Esophagus squamous epithelium (tissue), 5 donors: ENCODE measurements at regions not wholly inside any gene's neighbourhood (a gene's known extent, or its start where the extent isn't known, plus 50 kb on each side); places are given as distances from the start of the nearest gene placed in this dataset.

Experiments
- DNase-seq: peaks from one replicate; lab custom pipeline; 2025; lab: John Stamatoyannopoulos, UW
- H3K27ac ChIP-seq, 4 donors: fragments of 200-600 bp; sonication (generic); one replicate each; pipeline ENCODE4 v1.5.1; 2016 to 2019; ENCODE audit warnings: mild to moderate bottlenecking in 1 of 4
- H3K27me3 ChIP-seq, 4 donors: fragments of 200-600 bp; sonication (generic); 1 replicate in 3 of 4; 2 replicates in 1 of 4; pipeline versions ENCODE4 v1.5.1 to v1.6.0; 2017 to 2021; ENCODE audit warnings: antibody characterized with exemption in 1 of 4
- H3K36me3 ChIP-seq, 3 donors: fragments of 200-600 bp; sonication (generic); one replicate each; pipeline ENCODE4 v1.5.1; 2016 to 2019
- H3K4me1 ChIP-seq, 3 donors: fragments of 200-600 bp; sonication (generic); one replicate each; pipeline ENCODE4 v1.5.1; 2017 to 2019
- H3K4me3 ChIP-seq, 4 donors: fragments of 200-600 bp; sonication (generic); 1 replicate in 3 of 4; 2 replicates in 1 of 4; pipeline ENCODE4 v1.5.1; 2016 to 2019; ENCODE audit warnings: mild to moderate bottlenecking in 2 of 4, moderate library complexity in 1 of 4
- H3K9me3 ChIP-seq, 3 donors: fragments of 200-600 bp; sonication (generic); one replicate each; pipeline ENCODE4 v1.5.1; 2016 to 2019
- POLR2A ChIP-seq, 4 donors: fragments of 450-650 bp; IDR thresholded peaks; one replicate each; pipeline ENCODE4 v1.6.1; 2017; ENCODE audit warnings: antibody characterized with exemption in 4 of 4, mild to moderate bottlenecking in 4 of 4, moderate library complexity in 3 of 4
- WGBS, 2 donors: methylation state at CpG; one replicate each; pipeline ENCODE4 v1.1.5; 2018; 5-methylcytosine and 5-hydroxymethylcytosine counted together
- intact Hi-C: fragments of 100-400 bp; cut with DNase I; formaldehyde crosslinking; loops from one replicate; pipeline ENCODE4 v1.15.0; 2022
- TF ChIP-seq, protein P1 (sequence below), 6 experiments: fragments of 450-650 bp in 4 of 6; fragments of 200-600 bp in 2 of 6; sonication (generic) in 2 of 6; IDR thresholded peaks; one replicate each; pipeline ENCODE4 v1.5.1; 2016 to 2019; ENCODE audit warnings: antibody characterized with exemption in 6 of 6, mild to moderate bottlenecking in 4 of 6, moderate library complexity in 4 of 6
- donor health status: DM: yes; HTN: yes; CAD: no.

GRCh38 chr4:32789026-32789608 lies 2068.9 kb downstream of the PCDH7 start:
- Histone ChIP-seq H3K27ac (no peak overlapping the region), H3K36me3 (no peaks in the 10 kb centered on the region), H3K4me1 (peaks cover 0 to 9% (median 0%) of the 10 kb centered on the region in 3 donors), H3K27me3 (no peaks in the 10 kb centered on the region), H3K9me3 (no peaks in the 10 kb centered on the region), H3K4me3 (no peak overlapping the region)
- TF ChIP-seq, protein P1, sequence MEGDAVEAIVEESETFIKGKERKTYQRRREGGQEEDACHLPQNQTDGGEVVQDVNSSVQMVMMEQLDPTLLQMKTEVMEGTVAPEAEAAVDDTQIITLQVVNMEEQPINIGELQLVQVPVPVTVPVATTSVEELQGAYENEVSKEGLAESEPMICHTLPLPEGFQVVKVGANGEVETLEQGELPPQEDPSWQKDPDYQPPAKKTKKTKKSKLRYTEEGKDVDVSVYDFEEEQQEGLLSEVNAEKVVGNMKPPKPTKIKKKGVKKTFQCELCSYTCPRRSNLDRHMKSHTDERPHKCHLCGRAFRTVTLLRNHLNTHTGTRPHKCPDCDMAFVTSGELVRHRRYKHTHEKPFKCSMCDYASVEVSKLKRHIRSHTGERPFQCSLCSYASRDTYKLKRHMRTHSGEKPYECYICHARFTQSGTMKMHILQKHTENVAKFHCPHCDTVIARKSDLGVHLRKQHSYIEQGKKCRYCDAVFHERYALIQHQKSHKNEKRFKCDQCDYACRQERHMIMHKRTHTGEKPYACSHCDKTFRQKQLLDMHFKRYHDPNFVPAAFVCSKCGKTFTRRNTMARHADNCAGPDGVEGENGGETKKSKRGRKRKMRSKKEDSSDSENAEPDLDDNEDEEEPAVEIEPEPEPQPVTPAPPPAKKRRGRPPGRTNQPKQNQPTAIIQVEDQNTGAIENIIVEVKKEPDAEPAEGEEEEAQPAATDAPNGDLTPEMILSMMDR (IDR thresholded peaks at IDR 0.05): no peak
- TF ChIP-seq POLR2A (IDR thresholded peaks at IDR 0.05): no peak
- intact Hi-C loops: no loop called here
- DNase-seq: no peak

DNA sequence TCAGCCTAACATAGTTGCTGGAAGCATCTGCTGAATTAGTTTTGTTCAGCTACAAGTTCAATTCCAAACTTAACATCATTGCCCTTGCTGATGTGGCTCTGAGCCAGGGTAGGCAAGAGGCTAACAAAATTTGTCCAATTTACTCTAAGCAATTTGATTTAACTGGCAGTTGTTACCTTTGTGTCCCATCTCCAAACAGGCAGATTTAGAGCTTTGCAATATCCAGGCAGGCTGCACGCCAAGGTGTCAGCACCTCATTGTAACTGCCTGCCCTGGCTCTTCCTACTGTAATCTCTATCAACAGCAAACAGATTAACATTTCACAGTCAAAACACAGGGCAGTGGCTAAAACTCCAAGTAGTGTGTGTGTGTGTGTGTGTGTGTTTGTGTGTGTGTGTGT lies 2070.6 kb downstream of the PCDH7 start:
- 80 to 83% methylated on average over 1 of the region's 1 CpG for WGBS, 2 donors
- Histone ChIP-seq H3K4me3 (no peak overlapping the region), H3K4me1 (peaks cover 0 to 9% (median 0%) of the 10 kb centered on the region in 3 donors), H3K27me3 (no peaks in the 10 kb centered on the region), H3K36me3 (no peaks in the 10 kb centered on the region), H3K27ac (no peak overlapping the region), H3K9me3 (no peaks in the 10 kb centered on the region)
- DNase-seq: no peak
- intact Hi-C loops: no loop called here
- TF ChIP-seq POLR2A (IDR thresholded peaks at IDR 0.05): no peak
- TF ChIP-seq, protein P1 (IDR thresholded peaks at IDR 0.05): no peak

DNA sequence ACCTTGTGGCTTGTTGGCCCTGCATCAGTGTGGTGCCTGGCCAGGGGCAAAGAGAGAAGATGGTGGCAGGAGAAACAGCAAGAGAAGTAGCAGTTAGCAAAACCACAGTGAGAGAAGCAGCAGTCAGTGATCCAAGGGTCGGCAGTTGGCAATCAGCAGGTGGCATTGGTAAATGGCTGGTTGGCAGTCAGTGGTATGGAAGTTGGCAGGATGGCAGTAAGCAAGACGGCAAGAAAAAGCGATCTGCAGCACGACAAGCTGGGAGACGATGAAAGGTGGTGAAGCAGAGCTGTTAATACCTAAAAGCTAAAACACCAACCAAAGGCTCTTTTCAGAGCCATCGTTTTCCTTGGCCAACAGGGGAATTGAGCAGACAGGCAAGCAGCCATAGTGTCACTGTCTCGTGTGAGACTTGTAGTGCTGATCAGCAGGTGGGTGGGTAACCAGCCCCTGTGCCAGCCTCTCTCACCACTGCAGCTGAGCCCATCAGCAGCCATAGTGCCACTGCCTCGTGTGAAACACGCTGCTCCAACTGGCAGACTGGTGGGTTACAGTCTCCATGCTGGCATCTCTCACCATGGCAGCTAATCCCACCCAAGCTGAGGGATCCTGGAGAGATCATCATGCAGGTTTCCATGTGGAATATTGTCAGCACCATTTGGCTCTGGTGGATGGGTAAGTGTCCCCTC lies 2078.4 kb downstream of the PCDH7 start:
- Histone ChIP-seq H3K27me3 (no peaks in the 10 kb centered on the region), H3K4me3 (no peak overlapping the region), H3K4me1 (no peaks in the 10 kb centered on the region), H3K9me3 (no peaks in the 10 kb centered on the region), H3K36me3 (no peaks in the 10 kb centered on the region), H3K27ac (no peak overlapping the region)
- WGBS, 2 donors: 72% methylated on average over 7 to 8 of the region's 9 CpGs
- intact Hi-C loops: no loop called here
- no peak for TF ChIP-seq POLR2A (IDR thresholded peaks at IDR 0.05)
- TF ChIP-seq, protein P1 (IDR thresholded peaks at IDR 0.05): no peak
- no peak for DNase-seq

DNA sequence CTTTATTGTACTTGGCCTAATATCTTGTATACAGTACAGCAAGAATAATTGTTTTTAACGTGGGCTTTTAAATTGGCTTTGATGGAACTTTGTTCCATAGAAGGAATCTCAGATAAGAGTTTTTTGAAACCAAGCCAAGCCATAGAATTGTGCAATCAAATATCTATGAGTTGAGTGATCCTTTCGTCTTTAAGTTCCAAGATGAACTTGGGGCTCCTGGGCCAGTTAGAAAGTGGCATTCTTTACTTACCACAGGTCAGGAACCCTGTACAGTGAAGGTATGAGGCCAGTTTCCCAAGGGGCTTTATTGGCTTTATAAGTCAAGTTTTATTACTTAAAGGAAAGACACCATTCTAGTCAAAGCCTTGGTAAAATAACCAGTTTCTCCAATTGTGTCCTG lies 2104.2 kb downstream of the PCDH7 start:
- no peaks in the 10 kb centered on the region for H3K4me1 ChIP-seq
- no peak overlapping the region for H3K27ac ChIP-seq
- no peak overlapping the region for H3K4me3 ChIP-seq
- H3K36me3 ChIP-seq: no peaks in the 10 kb centered on the region
- TF ChIP-seq POLR2A (IDR thresholded peaks at IDR 0.05): no peak
- TF ChIP-seq, protein P1 (IDR thresholded peaks at IDR 0.05): no peak
- no peaks in the 10 kb centered on the region for H3K9me3 ChIP-seq
- no peaks in the 10 kb centered on the region for H3K27me3 ChIP-seq
- no peak for DNase-seq
- 24 to 37% methylated on average over 2 of the region's 2 CpGs for WGBS, 2 donors
- intact Hi-C loops: no loop called here

DNA sequence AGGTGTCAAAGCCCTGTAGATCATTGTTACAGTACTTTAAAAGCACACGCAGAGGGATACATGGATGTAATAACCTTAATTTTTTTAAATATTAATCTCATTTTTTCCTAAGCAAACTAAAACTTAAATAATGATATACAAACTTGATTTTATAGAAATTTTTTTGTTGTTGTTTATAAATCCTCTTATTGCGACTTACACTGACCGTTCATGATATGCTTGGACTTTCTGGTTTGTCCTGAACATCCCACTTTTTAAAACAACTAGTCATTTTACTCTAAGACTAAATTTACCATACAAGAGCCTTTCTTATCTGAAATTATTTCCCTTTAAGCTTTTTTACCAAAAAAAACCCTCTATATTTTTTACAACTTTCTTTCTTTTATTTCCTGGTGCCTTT lies 2106.0 kb downstream of the PCDH7 start:
- intact Hi-C loops: no loop called here
- Histone ChIP-seq H3K27ac (no peak overlapping the region), H3K27me3 (no peaks in the 10 kb centered on the region), H3K4me3 (no peak overlapping the region), H3K9me3 (no peaks in the 10 kb centered on the region), H3K4me1 (no peaks in the 10 kb centered on the region), H3K36me3 (no peaks in the 10 kb centered on the region)
- TF ChIP-seq, protein P1 (IDR thresholded peaks at IDR 0.05): no peak
- TF ChIP-seq POLR2A (IDR thresholded peaks at IDR 0.05): no peak
- WGBS, 2 donors: 76 to 88% methylated on average over 3 of the region's 3 CpGs
- DNase-seq: no peak
